B cell (primary cell): ENCODE measurements at regions not wholly inside any gene's neighbourhood (a gene's known extent, or its start where the extent isn't known, plus 50 kb on each side); places are given as distances from the start of the nearest gene placed in this dataset.

Experiments
- EZH2 ChIP-seq: IDR thresholded peaks from 2 replicates; pipeline ENCODE4 v1.6.1; 2012; ENCODE audit warnings: borderline replicate concordance, low read depth, mild to moderate bottlenecking, moderate library complexity, low read length; ENCODE audit not compliant: insufficient read depth, poor library complexity, severe bottlenecking
- TF ChIP-seq, protein P1 (sequence below): fragments of 200-600 bp; IDR thresholded peaks from one replicate; pipeline ENCODE4 v1.8.0; 2022; ENCODE audit warnings: antibody characterized with exemption, mild to moderate bottlenecking

DNA sequence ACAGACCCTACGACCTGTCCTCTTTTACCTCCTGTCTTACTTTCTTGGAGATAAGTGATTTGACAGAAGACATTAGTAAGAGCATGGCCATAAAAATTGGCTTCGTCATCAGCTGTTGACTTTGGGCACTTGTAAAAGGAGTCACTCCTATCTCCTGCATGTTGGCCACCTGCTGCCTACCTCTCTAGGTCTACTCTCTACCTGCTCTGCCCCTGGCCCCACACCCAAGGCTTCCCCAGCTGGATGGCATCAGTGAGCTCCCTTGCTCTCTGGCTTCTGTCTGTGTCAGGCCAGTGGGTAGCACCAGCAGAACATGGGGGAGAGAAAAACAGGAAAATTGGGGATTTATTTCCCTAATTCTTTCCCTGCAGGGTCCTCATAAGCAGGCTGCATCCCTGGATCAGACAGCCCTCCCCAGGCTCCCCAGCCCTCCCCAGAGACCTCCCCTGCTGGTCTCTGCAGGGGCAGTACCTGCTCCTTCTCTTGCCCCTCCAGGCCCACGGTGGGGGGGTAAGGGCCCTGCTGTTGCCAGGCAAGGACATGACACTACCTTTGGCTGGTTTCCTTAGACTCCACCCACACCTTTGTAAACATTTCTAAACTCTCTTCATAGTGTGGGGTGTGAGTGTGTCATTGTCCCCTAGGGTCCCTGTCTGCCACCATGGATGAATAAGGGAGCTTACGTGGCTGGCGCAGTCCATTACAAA is 157.0 kb upstream of the NECTIN1 start:
- TF ChIP-seq, protein P1, sequence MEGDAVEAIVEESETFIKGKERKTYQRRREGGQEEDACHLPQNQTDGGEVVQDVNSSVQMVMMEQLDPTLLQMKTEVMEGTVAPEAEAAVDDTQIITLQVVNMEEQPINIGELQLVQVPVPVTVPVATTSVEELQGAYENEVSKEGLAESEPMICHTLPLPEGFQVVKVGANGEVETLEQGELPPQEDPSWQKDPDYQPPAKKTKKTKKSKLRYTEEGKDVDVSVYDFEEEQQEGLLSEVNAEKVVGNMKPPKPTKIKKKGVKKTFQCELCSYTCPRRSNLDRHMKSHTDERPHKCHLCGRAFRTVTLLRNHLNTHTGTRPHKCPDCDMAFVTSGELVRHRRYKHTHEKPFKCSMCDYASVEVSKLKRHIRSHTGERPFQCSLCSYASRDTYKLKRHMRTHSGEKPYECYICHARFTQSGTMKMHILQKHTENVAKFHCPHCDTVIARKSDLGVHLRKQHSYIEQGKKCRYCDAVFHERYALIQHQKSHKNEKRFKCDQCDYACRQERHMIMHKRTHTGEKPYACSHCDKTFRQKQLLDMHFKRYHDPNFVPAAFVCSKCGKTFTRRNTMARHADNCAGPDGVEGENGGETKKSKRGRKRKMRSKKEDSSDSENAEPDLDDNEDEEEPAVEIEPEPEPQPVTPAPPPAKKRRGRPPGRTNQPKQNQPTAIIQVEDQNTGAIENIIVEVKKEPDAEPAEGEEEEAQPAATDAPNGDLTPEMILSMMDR = no peak
- TF ChIP-seq EZH2 = no peak
